Hepatocyte (in vitro differentiated cells): ENCODE measurements at regions not wholly inside any gene's neighbourhood (a gene's known extent, or its start where the extent isn't known, plus 50 kb on each side); places are given as distances from the start of the nearest gene placed in this dataset.

Source experiments
- EZH2phosphoT487 ChIP-seq: fragments of 200-600 bp; sonication (generic); IDR thresholded peaks from one replicate; pipeline ENCODE4 v1.6.1; 2018; ENCODE audit warnings: antibody characterized with exemption, mild to moderate bottlenecking, low read depth, moderate library complexity; ENCODE audit not compliant: unreplicated experiment, severe bottlenecking
- TF ChIP-seq, protein P1 (sequence below): fragments of 200-600 bp; sonication (generic); IDR thresholded peaks from 2 replicates; pipeline ENCODE4 v1.5.1; 2016; ENCODE audit warnings: antibody characterized with exemption, mild to moderate bottlenecking; ENCODE audit not compliant: poor library complexity

DNA sequence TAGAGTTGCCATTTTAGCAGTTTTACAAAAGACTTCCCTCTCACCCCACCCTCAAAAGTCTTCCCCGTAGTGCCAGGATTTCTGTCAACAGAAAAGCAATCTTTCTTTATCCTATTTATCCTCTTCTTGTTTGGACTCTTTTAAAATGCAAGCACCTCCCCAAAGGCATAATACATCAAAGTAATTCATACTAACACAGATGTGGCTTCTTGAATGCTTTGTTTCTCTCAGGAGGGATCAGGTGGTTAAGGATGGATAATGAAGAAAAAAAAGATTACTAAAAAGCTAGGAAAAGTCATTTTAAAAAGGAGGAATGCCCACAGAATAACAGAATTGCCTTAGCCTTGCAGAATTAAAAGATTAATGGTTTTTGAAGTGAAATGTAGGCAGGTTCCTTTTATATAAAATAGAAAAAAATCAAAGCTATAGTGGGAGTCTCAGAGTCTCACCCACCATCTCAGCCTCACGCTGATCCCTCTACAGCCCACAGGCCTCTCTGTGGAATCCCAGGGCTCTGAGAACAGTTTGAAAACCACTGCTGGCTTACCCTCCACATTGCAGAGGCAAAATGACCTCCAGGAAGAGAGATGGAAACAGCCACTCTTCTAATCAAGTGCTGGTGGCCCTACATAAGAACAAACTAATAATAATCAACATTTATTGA, 102.2 kb downstream of the GCNT1 start:
- TF ChIP-seq, protein P1, sequence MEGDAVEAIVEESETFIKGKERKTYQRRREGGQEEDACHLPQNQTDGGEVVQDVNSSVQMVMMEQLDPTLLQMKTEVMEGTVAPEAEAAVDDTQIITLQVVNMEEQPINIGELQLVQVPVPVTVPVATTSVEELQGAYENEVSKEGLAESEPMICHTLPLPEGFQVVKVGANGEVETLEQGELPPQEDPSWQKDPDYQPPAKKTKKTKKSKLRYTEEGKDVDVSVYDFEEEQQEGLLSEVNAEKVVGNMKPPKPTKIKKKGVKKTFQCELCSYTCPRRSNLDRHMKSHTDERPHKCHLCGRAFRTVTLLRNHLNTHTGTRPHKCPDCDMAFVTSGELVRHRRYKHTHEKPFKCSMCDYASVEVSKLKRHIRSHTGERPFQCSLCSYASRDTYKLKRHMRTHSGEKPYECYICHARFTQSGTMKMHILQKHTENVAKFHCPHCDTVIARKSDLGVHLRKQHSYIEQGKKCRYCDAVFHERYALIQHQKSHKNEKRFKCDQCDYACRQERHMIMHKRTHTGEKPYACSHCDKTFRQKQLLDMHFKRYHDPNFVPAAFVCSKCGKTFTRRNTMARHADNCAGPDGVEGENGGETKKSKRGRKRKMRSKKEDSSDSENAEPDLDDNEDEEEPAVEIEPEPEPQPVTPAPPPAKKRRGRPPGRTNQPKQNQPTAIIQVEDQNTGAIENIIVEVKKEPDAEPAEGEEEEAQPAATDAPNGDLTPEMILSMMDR = no peak
- TF ChIP-seq EZH2phosphoT487 = no peak
